Common myeloid progenitor, CD34-positive (primary cell): ENCODE measurements at regions not wholly inside any gene's neighbourhood (a gene's known extent, or its start where the extent isn't known, plus 50 kb on each side); places are given as distances from the start of the nearest gene placed in this dataset.
A peak's percentile ranks its signal among the peaks of the same experiment; 100 is the strongest.

Experiments used
- CTCF ChIA-PET: fragments of 350-600 bp; sonication (Branson Sonifier 250); formaldehyde crosslinking; loops from one replicate; lab custom pipeline; 2021; ENCODE audit warnings: antibody characterized with exemption; lab: Charles Lee
- POLR2A ChIA-PET: fragments of 350-600 bp; sonication (Branson Sonifier 250); formaldehyde crosslinking; loops from one replicate; lab custom pipeline; 2021; ENCODE audit warnings: antibody characterized with exemption; lab: Charles Lee
- DNase-seq, 3 donors: peaks; one replicate each; pipeline versions ENCODE4 v3.0.0 to v3.0.0-alpha.2; 2013
- H3K27ac ChIP-seq, 2 experiments: 1 replicate in 1 of 2; 2 replicates in 1 of 2; pipeline ENCODE4 v1.7.0; 2013; ENCODE audit warnings: inconsistent platforms in 2 of 2, low read length in 2 of 2, mild to moderate bottlenecking in 2 of 2, low read depth in 1 of 2, moderate library complexity in 1 of 2; ENCODE audit not compliant: severe bottlenecking in 2 of 2, insufficient read depth in 1 of 2, poor library complexity in 1 of 2
- H3K27me3 ChIP-seq, 5 experiments: replicated peaks in 2 of 5; 1 replicate in 3 of 5; 2 replicates in 2 of 5; pipeline versions ENCODE4 v1.6.1 to v1.7.0; 2013; ENCODE audit warnings: low read length in 4 of 5, mild to moderate bottlenecking in 2 of 5, moderate library complexity in 2 of 5, inconsistent platforms in 1 of 5; ENCODE audit not compliant: insufficient read depth in 5 of 5, control insufficient read depth in 4 of 5
- H3K36me3 ChIP-seq, 4 experiments: 1 replicate in 2 of 4; 2 replicates in 2 of 4; pipeline versions ENCODE4 v1.6.1 to v1.7.0; 2013; ENCODE audit warnings: low read length in 3 of 4, control low read depth in 1 of 4, mild to moderate bottlenecking in 1 of 4; ENCODE audit not compliant: control insufficient read depth in 4 of 4, insufficient read depth in 4 of 4
- H3K4me1 ChIP-seq, 4 experiments: 1 replicate in 3 of 4; 2 replicates in 1 of 4; pipeline versions ENCODE4 v1.6.1 to v1.7.1; 2013; ENCODE audit warnings: low read length in 3 of 4, mild to moderate bottlenecking in 3 of 4, control low read depth in 1 of 4, inconsistent platforms in 1 of 4, moderate library complexity in 1 of 4; ENCODE audit not compliant: control insufficient read depth in 4 of 4, insufficient read depth in 4 of 4; ENCODE audit errors: control extremely low read depth in 1 of 4
- H3K4me3 ChIP-seq, 7 experiments: 1 replicate in 4 of 7; 2 replicates in 3 of 7; pipeline versions ENCODE4 v1.5.1 to v1.7.0; 2013; ENCODE audit warnings: mild to moderate bottlenecking in 7 of 7, low read length in 6 of 7, moderate library complexity in 6 of 7, inconsistent platforms in 2 of 7, low read depth in 2 of 7, control low read depth in 1 of 7; ENCODE audit not compliant: insufficient read depth in 4 of 7, control insufficient read depth in 1 of 7; ENCODE audit errors: extremely low read depth in 1 of 7
- H3K9me3 ChIP-seq, 5 experiments: 1 replicate in 4 of 5; 2 replicates in 1 of 5; pipeline versions ENCODE4 v1.6.1 to v1.7.1; 2013; ENCODE audit warnings: low read length in 4 of 5, mild to moderate bottlenecking in 2 of 5, inconsistent platforms in 1 of 5, low read depth in 1 of 5, moderate library complexity in 1 of 5; ENCODE audit not compliant: control insufficient read depth in 4 of 5, insufficient read depth in 2 of 5; ENCODE audit errors: control extremely low read depth in 1 of 5
- WGBS: methylation state at CpG from one replicate; pipeline ENCODE4 v1.1.5; 2013; ENCODE audit not compliant: insufficient coverage; 5-methylcytosine and 5-hydroxymethylcytosine counted together

DNA sequence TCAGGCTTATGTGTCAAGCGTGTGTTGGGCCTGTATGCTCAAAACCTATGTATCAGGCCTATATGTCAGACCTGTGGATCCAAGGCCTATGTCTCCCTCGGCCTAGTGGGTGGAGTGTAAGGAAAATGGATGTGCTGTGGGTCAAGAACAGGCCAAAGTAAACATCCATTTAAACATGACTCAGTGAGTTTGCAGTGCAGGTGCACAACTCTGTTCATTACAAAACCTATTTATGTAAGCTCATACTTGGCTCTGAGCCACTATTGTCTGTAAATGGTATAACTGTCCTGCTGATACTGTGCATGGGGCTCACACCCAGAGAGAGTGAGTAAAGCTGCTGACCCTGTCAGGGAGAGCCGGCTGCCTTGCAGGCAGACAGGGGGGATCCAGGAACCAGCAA lies 249.7 kb upstream of the AVPR1A start:
- Histone ChIP-seq H3K27me3 (no peaks in the 10 kb centered on the region), H3K4me3 (no peak overlapping the region), H3K9me3 (peaks cover 0 to 14% (median 0%) of the 10 kb centered on the region in 5 experiments), H3K36me3 (no peaks in the 10 kb centered on the region), H3K4me1 (no peaks in the 10 kb centered on the region), H3K27ac (no peak overlapping the region)
- peak in 1 of 3 donors; percentile 42 for DNase-seq
- ChIA-PET CTCF (interaction anchor here (1.4 to 1.5 kb wide), 2 partner anchors 11 to 23 kb away, joined by 3 to 4 read pairs; no protein-coding TSS in a partner anchor), POLR2A (no interaction called here)
- no CpG with 5 or more reads among the region's 3 CpGs for WGBS

GRCh38 chr12:63400318-63400717 lies 249.3 kb upstream of the AVPR1A start:
- H3K4me1 ChIP-seq = no peaks in the 10 kb centered on the region
- no peak overlapping the region for H3K4me3 ChIP-seq
- H3K27ac ChIP-seq = no peak overlapping the region
- H3K27me3 ChIP-seq = no peaks in the 10 kb centered on the region
- DNase-seq = no peak
- peaks cover 0 to 10% (median 0%) of the 10 kb centered on the region in 5 experiments for H3K9me3 ChIP-seq
- 100% methylated on average over 2 of the region's 2 CpGs for WGBS
- no peaks in the 10 kb centered on the region for H3K36me3 ChIP-seq
- CTCF ChIA-PET = interaction anchor here (0.9 to 1.5 kb wide), 3 partner anchors 11 to 48 kb away, joined by 3 to 4 read pairs (median 3); no protein-coding TSS in a partner anchor
- POLR2A ChIA-PET = no interaction called here

DNA sequence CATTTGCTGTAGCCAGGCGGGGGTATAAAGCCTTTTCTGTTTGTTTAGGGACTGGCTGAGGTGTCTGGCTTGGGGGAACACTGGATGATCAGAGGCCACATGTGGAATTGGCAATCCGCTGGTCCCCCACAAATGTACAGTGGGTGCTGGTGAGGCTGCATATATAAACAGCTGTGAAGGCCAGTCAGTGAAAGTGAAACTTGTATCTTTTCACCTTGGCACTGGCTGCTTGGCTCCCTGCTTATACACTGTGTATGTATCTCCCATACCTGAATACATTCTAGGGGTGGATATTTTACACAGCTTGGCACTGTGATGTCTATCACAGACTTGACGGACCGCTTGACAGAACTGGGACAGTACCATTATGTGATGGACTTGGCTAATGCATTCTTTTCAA lies 246.8 kb upstream of the AVPR1A start:
- POLR2A ChIA-PET = no interaction called here
- Histone ChIP-seq H3K4me3 (no peak overlapping the region), H3K9me3 (peaks cover 0 to 9% (median 0%) of the 10 kb centered on the region in 5 experiments), H3K27me3 (no peaks in the 10 kb centered on the region), H3K36me3 (no peaks in the 10 kb centered on the region), H3K4me1 (no peaks in the 10 kb centered on the region), H3K27ac (no peak overlapping the region)
- CTCF ChIA-PET = no interaction called here
- WGBS = 96% methylated on average over 4 of the region's 4 CpGs
- DNase-seq = no peak

DNA sequence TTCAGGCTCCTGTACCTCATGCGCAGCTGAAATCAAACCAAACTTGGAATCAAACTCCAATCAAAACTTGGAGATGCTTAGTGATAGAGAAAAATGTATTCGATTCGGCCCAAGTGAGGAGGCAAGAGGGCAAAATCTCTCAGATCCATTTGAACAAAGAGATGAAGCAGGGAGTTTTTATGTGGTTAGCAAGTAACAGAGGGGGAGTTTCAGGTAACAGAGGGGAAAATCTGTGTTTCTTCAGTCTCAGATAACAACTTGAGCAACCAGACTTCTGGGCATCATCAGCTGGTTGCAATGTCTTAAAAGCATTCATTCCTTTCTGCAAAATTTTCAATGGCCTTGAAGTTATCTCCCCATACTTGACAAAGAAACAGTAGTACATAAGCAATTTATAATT lies 245.1 kb upstream of the AVPR1A start:
- Histone ChIP-seq H3K4me3 (no peak overlapping the region), H3K27ac (no peak overlapping the region), H3K4me1 (no peaks in the 10 kb centered on the region), H3K9me3 (peaks cover 0 to 9% (median 0%) of the 10 kb centered on the region in 5 experiments), H3K36me3 (no peaks in the 10 kb centered on the region), H3K27me3 (no peaks in the 10 kb centered on the region)
- POLR2A ChIA-PET = no interaction called here
- CTCF ChIA-PET = no interaction called here
- DNase-seq = no peak
- WGBS = no CpG with 5 or more reads among the region's 3 CpGs

DNA sequence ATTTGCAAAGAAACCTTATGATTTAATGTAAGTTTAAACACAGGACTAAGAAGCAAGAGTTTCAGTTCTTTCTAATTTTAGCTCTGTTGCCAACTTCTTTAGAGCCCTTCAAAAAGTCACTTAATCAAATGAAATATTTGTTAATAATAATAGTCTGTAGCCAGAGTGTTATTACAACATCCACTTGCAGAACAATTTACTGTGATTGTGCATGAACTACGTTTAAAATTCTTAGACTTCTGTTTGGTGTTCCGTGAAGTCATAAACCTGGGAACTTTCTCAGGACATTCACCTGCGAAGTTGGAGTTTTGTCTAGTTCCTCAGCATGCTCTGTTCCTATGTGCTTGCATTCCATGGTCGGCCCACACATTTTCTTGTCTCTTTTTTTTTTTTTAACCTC lies 244.0 kb upstream of the AVPR1A start:
- H3K27me3 ChIP-seq = no peaks in the 10 kb centered on the region
- H3K4me3 ChIP-seq = no peak overlapping the region
- 94% methylated on average over 3 of the region's 4 CpGs for WGBS
- peaks cover 0 to 9% (median 0%) of the 10 kb centered on the region in 5 experiments for H3K9me3 ChIP-seq
- no peak overlapping the region for H3K27ac ChIP-seq
- no peaks in the 10 kb centered on the region for H3K36me3 ChIP-seq
- ChIA-PET POLR2A (no interaction called here), CTCF (no interaction called here)
- H3K4me1 ChIP-seq = peaks cover 0 to under 1% (median 0%) of the 10 kb centered on the region in 4 experiments
- no peak for DNase-seq

GRCh38 chr12:63394349-63394748 lies 243.3 kb upstream of the AVPR1A start:
- no peak for DNase-seq
- no peak overlapping the region for H3K27ac ChIP-seq
- 83% methylated on average over 1 of the region's 4 CpGs for WGBS
- H3K36me3 ChIP-seq = no peaks in the 10 kb centered on the region
- H3K9me3 ChIP-seq = peaks cover 0 to 6% (median 0%) of the 10 kb centered on the region in 5 experiments
- CTCF ChIA-PET = no interaction called here
- POLR2A ChIA-PET = no interaction called here
- H3K4me1 ChIP-seq = peaks cover 0 to 7% (median 2%) of the 10 kb centered on the region in 4 experiments
- no peak overlapping the region for H3K4me3 ChIP-seq
- H3K27me3 ChIP-seq = no peaks in the 10 kb centered on the region

DNA sequence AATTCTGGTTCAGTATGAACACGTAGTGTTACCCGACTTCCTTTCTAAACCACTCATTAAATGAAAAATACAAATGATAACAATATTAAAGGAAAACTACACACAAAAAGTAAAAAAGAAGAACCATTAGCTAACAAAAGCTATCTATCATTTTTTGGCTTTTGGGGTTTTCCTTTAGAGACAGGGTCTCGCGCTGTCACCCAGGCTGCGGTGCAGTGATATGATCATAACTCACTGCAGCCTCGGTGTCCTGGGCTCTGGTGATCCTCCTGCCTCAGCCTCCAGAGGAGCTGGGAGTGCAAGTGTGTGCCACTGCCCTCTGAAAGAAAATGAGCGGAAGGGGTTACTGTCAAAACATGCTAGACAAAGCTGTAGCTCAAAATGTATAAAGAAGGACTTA lies 238.2 kb upstream of the AVPR1A start:
- H3K9me3 ChIP-seq = no peaks in the 10 kb centered on the region
- H3K27ac ChIP-seq = no peak overlapping the region
- 29% methylated on average over 5 of the region's 7 CpGs for WGBS
- ChIA-PET CTCF (interaction anchor here (0.6 kb wide), 1 partner anchor 63 kb away, joined by 3 read pairs; no protein-coding TSS in a partner anchor), POLR2A (no interaction called here)
- no peak overlapping the region for H3K4me3 ChIP-seq
- no peaks in the 10 kb centered on the region for H3K27me3 ChIP-seq
- H3K4me1 ChIP-seq = peaks cover 0 to 11% (median 3%) of the 10 kb centered on the region in 4 experiments
- H3K36me3 ChIP-seq = no peaks in the 10 kb centered on the region
- DNase-seq = peak in 2 of 3 donors; percentile 59 to 63
